Lung (tissue), 11 donors: ENCODE measurements at regions not wholly inside any gene's neighbourhood (a gene's known extent, or its start where the extent isn't known, plus 50 kb on each side); places are given as distances from the start of the nearest gene placed in this dataset.
A peak's percentile ranks its signal among the peaks of the same experiment; 100 is the strongest.

ENCODE experiments used
- ATAC-seq: fragments of 200-7000 bp; cut with Tn5 transposase; one replicate; pipeline ENCODE4 v1.9.1; 2020; ENCODE audit warnings: moderate number of reproducible peaks; ENCODE audit not compliant: insufficient read depth, low FRiP score
- DNase-seq, 3 donors: peaks; one replicate each; pipeline ENCODE4 v3.0.0-alpha.2; 2013 to 2017
- H3K27ac ChIP-seq, 2 donors: one replicate each; pipeline ENCODE4 v1.5.1; 2013; ENCODE audit warnings: mild to moderate bottlenecking in 2 of 2, moderate library complexity in 2 of 2, control low read depth in 1 of 2, inconsistent platforms in 1 of 2, low read depth in 1 of 2, low read length in 1 of 2
- H3K27me3 ChIP-seq, 3 donors: one replicate each; pipeline ENCODE4 v1.5.1; 2013; ENCODE audit warnings: low read length in 2 of 3; ENCODE audit not compliant: control insufficient read depth in 3 of 3, insufficient read depth in 3 of 3
- H3K36me3 ChIP-seq, 4 donors: one replicate each; pipeline ENCODE4 v1.5.1; 2013; ENCODE audit warnings: low read length in 4 of 4, mild to moderate bottlenecking in 1 of 4, moderate library complexity in 1 of 4; ENCODE audit not compliant: control insufficient read depth in 4 of 4, insufficient read depth in 4 of 4
- H3K4me1 ChIP-seq, 5 donors: one replicate each; pipeline ENCODE4 v1.5.1; 2013; ENCODE audit warnings: low read length in 5 of 5, mild to moderate bottlenecking in 2 of 5, moderate library complexity in 1 of 5; ENCODE audit not compliant: control insufficient read depth in 5 of 5, insufficient read depth in 5 of 5
- H3K4me3 ChIP-seq: one replicate; pipeline ENCODE4 v1.5.1; 2013; ENCODE audit warnings: mild to moderate bottlenecking, control low read depth, moderate library complexity
- H3K9ac ChIP-seq, 2 donors: one replicate each; pipeline ENCODE4 v1.5.1; 2013; ENCODE audit warnings: low read length in 2 of 2, control low read depth in 1 of 2; ENCODE audit not compliant: insufficient read depth in 1 of 2
- H3K9me3 ChIP-seq, 4 donors: one replicate each; pipeline ENCODE4 v1.5.1; 2013; ENCODE audit warnings: low read length in 3 of 4, mild to moderate bottlenecking in 1 of 4, moderate library complexity in 1 of 4; ENCODE audit not compliant: control insufficient read depth in 4 of 4, insufficient read depth in 3 of 4
- WGBS, 2 donors: extraction: QIAGEN DNeasy Blood & Tissue Kit; methylation state at CpG; one replicate each; pipeline ENCODE4 v1.1.7; 2013; 5-methylcytosine and 5-hydroxymethylcytosine counted together
- TF ChIP-seq, protein P1 (sequence below): IDR thresholded peaks from 2 replicates; pipeline ENCODE4 v1.5.1; 2012; ENCODE audit warnings: mild to moderate bottlenecking; ENCODE audit errors: control extremely low read depth, extremely low read depth
- donor health status: control.
- donor health status: control.
- donor health status: Bipolar disorder and iron deficiency.
- donor health status: healthy.
- donor health status: DM: yes; HTN: yes; CAD: no.

DNA sequence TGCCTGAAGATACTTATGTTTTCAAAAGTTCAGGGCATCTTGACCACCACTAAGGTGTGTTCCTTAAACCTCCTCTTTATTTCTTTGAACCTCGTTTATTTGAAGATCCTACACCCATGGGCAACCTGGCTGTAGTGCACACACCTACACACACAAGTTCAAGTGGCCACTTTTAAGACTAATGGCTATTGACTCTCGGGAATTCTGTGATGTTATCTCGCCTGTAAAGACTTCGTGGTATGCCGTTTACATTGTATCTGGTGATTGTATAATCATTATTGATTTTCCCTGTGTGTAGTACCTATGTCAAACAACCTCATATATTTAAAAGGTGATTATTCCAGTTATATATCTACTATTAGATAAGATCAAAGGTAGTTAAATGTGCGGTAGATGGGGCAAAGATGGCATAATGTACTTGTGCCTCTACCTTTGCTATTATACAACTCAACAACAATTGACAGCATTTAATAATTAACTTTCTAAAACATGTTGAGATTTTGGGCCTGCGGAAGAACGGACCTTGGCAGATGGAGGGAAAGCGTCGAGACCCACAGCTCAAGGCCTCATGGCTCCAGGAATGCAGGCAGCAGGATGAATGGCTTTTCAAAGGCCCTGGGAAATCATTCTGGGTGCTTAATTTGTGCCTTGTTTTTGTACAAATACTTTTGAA lies 51.4 kb upstream of the IRX2 start:
- 54 to 69% methylated on average over 10 of the region's 10 CpGs for WGBS, 2 donors
- Histone ChIP-seq H3K4me1 (peaks cover 0 to 10% (median 0%) of the 10 kb centered on the region in 5 donors), H3K4me3 (no peak overlapping the region), H3K9me3 (peaks cover 0 to 2% (median 0%) of the 10 kb centered on the region in 4 donors), H3K9ac (no peak overlapping the region), H3K36me3 (no peaks in the 10 kb centered on the region), H3K27me3 (peaks cover 0 to 2% (median 0%) of the 10 kb centered on the region in 3 donors), H3K27ac (no peak overlapping the region)
- TF ChIP-seq, protein P1, sequence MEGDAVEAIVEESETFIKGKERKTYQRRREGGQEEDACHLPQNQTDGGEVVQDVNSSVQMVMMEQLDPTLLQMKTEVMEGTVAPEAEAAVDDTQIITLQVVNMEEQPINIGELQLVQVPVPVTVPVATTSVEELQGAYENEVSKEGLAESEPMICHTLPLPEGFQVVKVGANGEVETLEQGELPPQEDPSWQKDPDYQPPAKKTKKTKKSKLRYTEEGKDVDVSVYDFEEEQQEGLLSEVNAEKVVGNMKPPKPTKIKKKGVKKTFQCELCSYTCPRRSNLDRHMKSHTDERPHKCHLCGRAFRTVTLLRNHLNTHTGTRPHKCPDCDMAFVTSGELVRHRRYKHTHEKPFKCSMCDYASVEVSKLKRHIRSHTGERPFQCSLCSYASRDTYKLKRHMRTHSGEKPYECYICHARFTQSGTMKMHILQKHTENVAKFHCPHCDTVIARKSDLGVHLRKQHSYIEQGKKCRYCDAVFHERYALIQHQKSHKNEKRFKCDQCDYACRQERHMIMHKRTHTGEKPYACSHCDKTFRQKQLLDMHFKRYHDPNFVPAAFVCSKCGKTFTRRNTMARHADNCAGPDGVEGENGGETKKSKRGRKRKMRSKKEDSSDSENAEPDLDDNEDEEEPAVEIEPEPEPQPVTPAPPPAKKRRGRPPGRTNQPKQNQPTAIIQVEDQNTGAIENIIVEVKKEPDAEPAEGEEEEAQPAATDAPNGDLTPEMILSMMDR, result no peak
- DNase-seq (peak; percentile 36 to 74 (median 48)), ATAC-seq (peak; percentile 45)

DNA sequence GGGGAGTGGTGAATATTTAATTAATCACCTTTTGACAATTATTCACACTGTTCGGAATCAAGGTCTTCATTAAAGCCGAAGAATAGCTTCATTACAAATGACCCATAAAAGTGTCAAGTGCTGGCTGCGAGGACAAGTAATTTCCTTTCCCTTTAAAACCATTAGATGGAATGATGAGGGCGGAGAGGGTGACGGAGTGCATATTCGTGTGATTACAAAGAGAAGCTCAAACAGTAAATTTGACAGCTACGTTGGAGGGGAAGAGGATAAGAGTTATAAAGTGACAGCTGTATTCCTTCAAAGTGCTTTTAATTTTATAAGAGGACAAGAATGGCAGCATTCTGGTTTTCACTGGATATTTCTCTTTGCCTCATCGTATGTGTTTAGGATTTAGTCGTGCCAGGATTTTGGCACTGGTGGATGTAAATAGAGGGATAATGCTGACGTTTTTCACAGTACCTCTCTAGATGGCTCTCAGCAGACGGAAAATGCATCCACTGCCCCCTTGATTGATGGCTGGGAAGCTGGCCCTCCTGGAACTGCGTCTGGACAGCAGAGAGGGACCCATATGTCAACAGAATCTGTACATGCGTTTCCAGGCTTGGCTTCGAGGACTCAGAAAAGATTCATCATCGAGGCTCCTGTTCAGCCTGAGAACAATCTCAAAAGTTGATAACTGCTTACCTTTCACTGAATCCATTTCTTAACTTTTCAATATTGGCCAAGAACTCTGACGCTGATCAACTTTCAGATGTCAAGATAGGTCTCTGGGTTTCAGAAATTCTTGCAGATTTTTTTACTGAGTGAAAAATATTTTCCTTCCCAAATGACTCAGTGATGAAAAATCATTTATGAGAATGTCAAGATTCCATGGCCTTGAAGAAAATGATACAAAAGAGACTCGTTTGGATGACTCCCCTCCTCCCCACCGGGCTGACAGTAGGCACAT lies 50.4 kb upstream of the IRX2 start:
- Histone ChIP-seq H3K4me1 (peaks cover 0 to 10% (median 0%) of the 10 kb centered on the region in 5 donors), H3K36me3 (no peaks in the 10 kb centered on the region), H3K4me3 (no peak overlapping the region), H3K27ac (peak overlapping the region in 1 of 2 donors; percentile 63), H3K27me3 (peaks cover 0 to 2% (median 0%) of the 10 kb centered on the region in 3 donors), H3K9ac (no peak overlapping the region), H3K9me3 (peaks cover 0 to 2% (median 0%) of the 10 kb centered on the region in 4 donors)
- TF ChIP-seq, protein P1, result no peak
- ATAC-seq (no peak), DNase-seq (peak in 1 of 3 donors; percentile 8)
- WGBS, 2 donors, result 31 to 47% methylated on average over 18 of the region's 18 CpGs
